ENCODE measurements at regions not wholly inside any gene's neighbourhood (a gene's known extent, or its start where the extent isn't known, plus 50 kb on each side); places are given as distances from the start of the nearest gene placed in this dataset.

GRCh38 chr4:111454961-111455360, 690.3 kb upstream of the FAM241A start:
- TF ChIP-seq CTCF (IDR thresholded peaks at IDR 0.05) (no peak), MAX (IDR thresholded peaks at IDR 0.05) (no peak), CHD2 (IDR thresholded peaks at IDR 0.05; ENCODE audit: low read length, partially characterized antibody) (no peak), ESRRA (IDR thresholded peaks at IDR 0.05; ENCODE audit: borderline replicate concordance, low read length) (no peak), HMGXB4 (CRISPR knock-in tag; IDR thresholded peaks at IDR 0.05; ENCODE audit: borderline replicate concordance) (no peak), REST (IDR thresholded peaks at IDR 0.05) (no peak), SMC3 (IDR thresholded peaks at IDR 0.05) (no peak)
